ENCODE measurements at regions not wholly inside any gene's neighbourhood (a gene's known extent, or its start where the extent isn't known, plus 50 kb on each side); places are given as distances from the start of the nearest gene placed in this dataset.

DNA sequence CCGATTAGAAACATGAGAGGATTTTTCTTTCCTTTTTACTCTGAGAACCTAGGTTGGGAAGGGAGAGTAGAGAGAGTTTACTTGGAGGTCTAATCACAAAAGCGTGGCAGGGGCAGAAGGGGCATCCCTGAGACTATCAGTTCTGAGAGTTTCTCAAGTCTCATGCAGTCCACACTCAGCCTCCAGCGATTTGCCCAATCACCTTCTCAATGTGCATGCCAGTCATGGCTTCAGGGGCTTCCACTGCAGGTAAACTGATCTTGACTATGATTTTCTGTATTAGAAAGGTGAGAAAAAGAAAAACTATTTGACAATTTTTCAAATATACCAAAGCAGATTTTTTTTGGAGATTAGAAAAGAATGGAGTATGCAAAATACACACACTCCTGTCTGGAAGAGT lies 617.1 kb upstream of the ZFP42 start:
- Histone ChIP-seq H4K8ac (replicated peaks; ENCODE audit: insufficient read length, low read depth, low read length) (no peak overlapping the region), H3K9ac (ENCODE audit: extremely low read depth, insufficient read length, low read length) (no peak overlapping the region), H3K23me2 (ENCODE audit: insufficient read length, low read depth, low read length, poor library complexity, severe bottlenecking) (no peaks in the 10 kb centered on the region), H3K9me3 (ENCODE audit: control insufficient read depth, low read depth, low read length) (no peaks in the 10 kb centered on the region), H2BK5ac (ENCODE audit: insufficient read length, low read length) (no peak overlapping the region), H3K79me1 (ENCODE audit: insufficient read depth, low read depth, low read length, poor library complexity, severe bottlenecking) (no peaks in the 10 kb centered on the region), H3K27ac (ENCODE audit: insufficient read length, low read depth, low read length) (no peak overlapping the region), H3K18ac (ENCODE audit: insufficient read length, low read depth, low read length) (no peak overlapping the region), H3K56ac (ENCODE audit: insufficient read length, low read depth, low read length) (no peak overlapping the region), H3K4ac (ENCODE audit: low read depth, low read length) (no peak overlapping the region), H3T11ph (ENCODE audit: low read length) (no peak overlapping the region), H2BK120ac (ENCODE audit: low read depth, low read length, poor library complexity, severe bottlenecking) (no peak overlapping the region), H3K27me3 (ENCODE audit: insufficient read depth, low read length) (no peaks in the 10 kb centered on the region), H2BK12ac (ENCODE audit: insufficient read length, low read depth, low read length) (no peak overlapping the region), H3K79me2 (ENCODE audit: insufficient read depth, low read length) (no peaks in the 10 kb centered on the region), H3K23ac (ENCODE audit: insufficient read length, low read depth, low read length) (no peak overlapping the region), H4K20me1 (ENCODE audit: control insufficient read depth, insufficient read depth, insufficient read length) (no peaks in the 10 kb centered on the region), H2AFZ (ENCODE audit: low read length) (no peak overlapping the region), H2BK20ac (ENCODE audit: low read depth, low read length, poor library complexity, severe bottlenecking) (no peak overlapping the region), H3K4me2 (ENCODE audit: insufficient read depth, insufficient read length, low read length) (no peak overlapping the region), H4K5ac (ENCODE audit: insufficient read length, low read depth, low read length) (no peak overlapping the region), H3K14ac (ENCODE audit: insufficient read depth, low read length) (no peak overlapping the region), H2AK5ac (ENCODE audit: insufficient read length, low read length) (no peak overlapping the region), H2BK15ac (ENCODE audit: low read depth, low read length) (no peak overlapping the region), H4K91ac (ENCODE audit: insufficient read length, low read depth, low read length) (no peak overlapping the region), H3K4me1 (ENCODE audit: insufficient read depth, low read length) (no peaks in the 10 kb centered on the region)
- TF ChIP-seq, protein P1, sequence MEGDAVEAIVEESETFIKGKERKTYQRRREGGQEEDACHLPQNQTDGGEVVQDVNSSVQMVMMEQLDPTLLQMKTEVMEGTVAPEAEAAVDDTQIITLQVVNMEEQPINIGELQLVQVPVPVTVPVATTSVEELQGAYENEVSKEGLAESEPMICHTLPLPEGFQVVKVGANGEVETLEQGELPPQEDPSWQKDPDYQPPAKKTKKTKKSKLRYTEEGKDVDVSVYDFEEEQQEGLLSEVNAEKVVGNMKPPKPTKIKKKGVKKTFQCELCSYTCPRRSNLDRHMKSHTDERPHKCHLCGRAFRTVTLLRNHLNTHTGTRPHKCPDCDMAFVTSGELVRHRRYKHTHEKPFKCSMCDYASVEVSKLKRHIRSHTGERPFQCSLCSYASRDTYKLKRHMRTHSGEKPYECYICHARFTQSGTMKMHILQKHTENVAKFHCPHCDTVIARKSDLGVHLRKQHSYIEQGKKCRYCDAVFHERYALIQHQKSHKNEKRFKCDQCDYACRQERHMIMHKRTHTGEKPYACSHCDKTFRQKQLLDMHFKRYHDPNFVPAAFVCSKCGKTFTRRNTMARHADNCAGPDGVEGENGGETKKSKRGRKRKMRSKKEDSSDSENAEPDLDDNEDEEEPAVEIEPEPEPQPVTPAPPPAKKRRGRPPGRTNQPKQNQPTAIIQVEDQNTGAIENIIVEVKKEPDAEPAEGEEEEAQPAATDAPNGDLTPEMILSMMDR (conservative IDR thresholded peaks at IDR 0.05), result no peak
- Mint-ChIP-seq H3K27ac (no peak overlapping the region), H3K27me3 (ENCODE audit: low read depth) (peaks cover 2% of the 10 kb centered on the region), H3K4me3 (no peak overlapping the region), H3K9me3 (no peaks in the 10 kb centered on the region; a peak in 1 of 5 replicates), H3K36me3 (ENCODE audit: insufficient read depth in 1 of 3, low read depth in 3 of 3) (no peaks in the 10 kb centered on the region), H3K4me1 (no peaks in the 10 kb centered on the region)
- no peak for DNase-seq
- no CpG with 5 or more reads among the region's 3 CpGs for WGBS (ENCODE audit: extremely low coverage, insufficient read length, low lambda C conversion rate)
